MCF 10A (cell line): ENCODE measurements at regions not wholly inside any gene's neighbourhood (a gene's known extent, or its start where the extent isn't known, plus 50 kb on each side); places are given as distances from the start of the nearest gene placed in this dataset.

Experiments
- BruUV-seq: library from RNA; stranded (reverse); fragments of 400-500 nt; replicated peaks from 2 replicates; lab custom pipeline; 2021; lab: Mats Ljungman, UMichigan
- CTCF ChIA-PET: fragments of 300-600 bp; sonication (Branson Sonifier 250); formaldehyde crosslinking; extraction: SDS; loops from one replicate; lab custom pipeline; 2021; ENCODE audit warnings: antibody characterized with exemption, inconsistent platforms; lab: Yijun Ruan, JAX
- POLR2A ChIA-PET: fragments of 300-600, 350-650 bp; sonication (Branson Sonifier 250); formaldehyde crosslinking; extraction: SDS; loops from one replicate; lab custom pipeline; 2020; ENCODE audit warnings: antibody characterized with exemption, inconsistent platforms; lab: Yijun Ruan, JAX
- DNase-seq: peaks from one replicate; pipeline ENCODE4 v3.0.0-alpha.2; 2018; ENCODE audit not compliant: unreplicated experiment
- H3K27ac Mint-ChIP-seq: one replicate; pipeline ENCODE4 v1.8.0; 2022; ENCODE audit warnings: mild to moderate bottlenecking, low read depth, mixed read lengths; ENCODE audit not compliant: unreplicated experiment
- H3K27me3 Mint-ChIP-seq: one replicate; pipeline ENCODE4 v1.8.0; 2022; ENCODE audit warnings: mixed read lengths; ENCODE audit not compliant: insufficient read depth, unreplicated experiment
- H3K36me3 Mint-ChIP-seq: one replicate; pipeline ENCODE4 v1.8.0; 2022; ENCODE audit warnings: mild to moderate bottlenecking, moderate library complexity, mixed read lengths; ENCODE audit not compliant: insufficient read depth, unreplicated experiment
- H3K4me1 Mint-ChIP-seq: one replicate; pipeline ENCODE4 v1.8.0; 2022; ENCODE audit warnings: mixed read lengths; ENCODE audit not compliant: insufficient read depth, unreplicated experiment
- H3K4me3 Mint-ChIP-seq: one replicate; pipeline ENCODE4 v1.8.0; 2022; ENCODE audit warnings: mild to moderate bottlenecking, moderate library complexity, mixed read lengths; ENCODE audit not compliant: unreplicated experiment
- H3K9me3 Mint-ChIP-seq: one replicate; pipeline ENCODE4 v1.8.0; 2022; ENCODE audit warnings: mixed read lengths; ENCODE audit not compliant: unreplicated experiment
- intact Hi-C: fragments of 100-400 bp; cut with micrococcal nuclease; formaldehyde crosslinking; loops from 2 replicates; pipeline ENCODE4 v1.14.1; 2022
- TF ChIP-seq, protein P1 (sequence below): fragments of 200-600 bp; IDR thresholded peaks from one replicate; pipeline ENCODE4 v1.8.0; 2022; ENCODE audit warnings: antibody characterized with exemption, mild to moderate bottlenecking; ENCODE audit not compliant: unreplicated experiment

DNA sequence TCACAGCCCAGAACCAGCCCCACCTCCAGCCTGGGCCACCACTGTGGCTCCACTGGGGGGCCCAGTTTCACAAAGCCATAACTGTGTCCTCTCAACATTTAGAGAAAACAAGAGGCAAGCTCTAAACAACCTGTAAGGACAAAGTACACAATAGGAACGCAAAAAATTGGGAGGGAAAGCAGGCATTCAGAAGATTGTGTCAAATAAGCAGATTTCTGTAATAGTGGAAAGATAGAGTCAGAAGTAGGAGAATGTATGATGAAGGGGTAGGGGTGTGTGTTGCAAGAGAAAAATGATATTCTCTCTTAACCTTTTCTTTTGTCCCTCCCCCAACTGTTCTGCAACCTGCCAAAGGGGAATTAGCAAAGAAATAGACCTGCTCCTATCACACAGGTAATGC is 449.9 kb upstream of the NPVF start:
- ChIA-PET POLR2A (interaction anchor here (1.0 kb wide), 1 partner anchor 14 kb away, joined by 3 read pairs; no protein-coding TSS in a partner anchor), CTCF (no interaction called here)
- H3K36me3 Mint-ChIP-seq, result no peaks in the 10 kb centered on the region
- TF ChIP-seq, protein P1, sequence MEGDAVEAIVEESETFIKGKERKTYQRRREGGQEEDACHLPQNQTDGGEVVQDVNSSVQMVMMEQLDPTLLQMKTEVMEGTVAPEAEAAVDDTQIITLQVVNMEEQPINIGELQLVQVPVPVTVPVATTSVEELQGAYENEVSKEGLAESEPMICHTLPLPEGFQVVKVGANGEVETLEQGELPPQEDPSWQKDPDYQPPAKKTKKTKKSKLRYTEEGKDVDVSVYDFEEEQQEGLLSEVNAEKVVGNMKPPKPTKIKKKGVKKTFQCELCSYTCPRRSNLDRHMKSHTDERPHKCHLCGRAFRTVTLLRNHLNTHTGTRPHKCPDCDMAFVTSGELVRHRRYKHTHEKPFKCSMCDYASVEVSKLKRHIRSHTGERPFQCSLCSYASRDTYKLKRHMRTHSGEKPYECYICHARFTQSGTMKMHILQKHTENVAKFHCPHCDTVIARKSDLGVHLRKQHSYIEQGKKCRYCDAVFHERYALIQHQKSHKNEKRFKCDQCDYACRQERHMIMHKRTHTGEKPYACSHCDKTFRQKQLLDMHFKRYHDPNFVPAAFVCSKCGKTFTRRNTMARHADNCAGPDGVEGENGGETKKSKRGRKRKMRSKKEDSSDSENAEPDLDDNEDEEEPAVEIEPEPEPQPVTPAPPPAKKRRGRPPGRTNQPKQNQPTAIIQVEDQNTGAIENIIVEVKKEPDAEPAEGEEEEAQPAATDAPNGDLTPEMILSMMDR, result no peak
- no TSS peak for BruUV-seq
- DNase-seq, result no peak
- no peaks in the 10 kb centered on the region for H3K9me3 Mint-ChIP-seq
- H3K27me3 Mint-ChIP-seq, result peaks cover 86% of the 10 kb centered on the region
- H3K4me1 Mint-ChIP-seq, result no peaks in the 10 kb centered on the region
- intact Hi-C loops, result no loop called here
- H3K27ac Mint-ChIP-seq, result no peak overlapping the region
- no peak overlapping the region for H3K4me3 Mint-ChIP-seq

DNA sequence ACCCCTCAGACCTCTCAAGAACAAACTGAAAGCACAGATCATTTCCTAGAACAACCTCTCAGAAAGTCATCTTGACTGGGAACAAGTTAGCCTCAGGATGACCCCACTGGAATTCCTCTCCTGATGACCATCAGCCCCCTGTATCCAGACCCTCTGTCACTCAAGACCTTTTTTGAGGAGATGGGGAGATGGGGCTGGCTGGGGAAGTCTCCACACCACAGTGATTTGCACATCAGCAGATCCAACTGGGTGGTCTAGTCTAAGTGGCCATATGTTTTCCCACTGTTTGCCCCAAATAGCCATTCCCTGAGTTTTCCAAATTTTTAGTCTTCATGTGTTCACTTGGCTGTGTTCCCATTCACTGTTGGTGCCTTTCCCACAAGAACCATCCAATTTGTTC is 452.4 kb upstream of the NPVF start:
- TF ChIP-seq, protein P1, result no peak
- intact Hi-C loops, result no loop called here
- Mint-ChIP-seq H3K27ac (no peak overlapping the region), H3K4me1 (no peaks in the 10 kb centered on the region), H3K36me3 (no peaks in the 10 kb centered on the region), H3K9me3 (no peaks in the 10 kb centered on the region), H3K27me3 (peaks cover 86% of the 10 kb centered on the region), H3K4me3 (no peak overlapping the region)
- CTCF ChIA-PET, result no interaction called here
- no TSS peak for BruUV-seq
- POLR2A ChIA-PET, result no interaction called here
- no peak for DNase-seq

DNA sequence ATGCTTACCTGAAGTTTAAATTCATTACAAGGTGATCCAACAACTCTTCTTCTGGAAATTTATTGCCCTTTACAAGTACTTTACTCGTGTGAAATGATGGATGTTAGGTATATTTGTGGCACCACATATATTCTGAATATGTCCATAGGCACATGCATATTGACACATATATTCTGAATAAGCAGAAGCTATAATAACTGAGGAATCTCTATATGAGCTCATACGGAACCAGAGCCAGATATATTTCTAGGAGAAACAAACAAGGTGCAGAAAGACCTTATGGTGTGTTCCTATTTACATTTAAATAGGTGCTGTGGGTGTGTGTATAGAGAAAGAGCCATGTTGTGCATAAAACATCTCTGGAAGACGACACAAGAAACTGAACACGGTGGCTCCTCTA is 456.1 kb upstream of the NPVF start:
- Mint-ChIP-seq H3K9me3 (no peaks in the 10 kb centered on the region), H3K27ac (no peak overlapping the region), H3K27me3 (peaks cover 92% of the 10 kb centered on the region), H3K4me3 (no peak overlapping the region), H3K36me3 (no peaks in the 10 kb centered on the region), H3K4me1 (no peaks in the 10 kb centered on the region)
- BruUV-seq, result no TSS peak
- ChIA-PET CTCF (no interaction called here), POLR2A (no interaction called here)
- no peak for DNase-seq
- TF ChIP-seq, protein P1, result no peak
- intact Hi-C loops, result no loop called here

DNA sequence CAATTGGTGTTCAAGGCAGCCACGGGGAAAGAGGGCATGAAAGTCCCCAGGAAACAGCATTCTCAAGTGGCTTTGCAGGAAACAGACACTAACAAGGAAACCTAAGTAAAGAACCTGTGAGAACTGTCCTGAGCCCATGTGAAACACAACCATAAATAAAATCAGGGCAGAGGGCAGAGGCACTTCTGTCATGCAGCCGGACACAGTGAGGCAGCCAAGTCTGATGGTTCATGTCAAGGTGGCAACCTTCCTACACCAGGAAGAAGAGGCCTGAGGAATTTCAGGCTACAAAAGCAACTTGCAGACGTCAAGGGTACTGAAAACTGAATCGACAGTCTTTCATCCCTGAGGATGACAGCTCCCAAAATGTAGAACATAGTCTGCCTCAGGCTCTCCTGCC is 458.2 kb upstream of the NPVF start:
- ChIA-PET POLR2A (no interaction called here), CTCF (interaction anchor here (0.8 kb wide), 1 partner anchor 167 kb away, joined by 8 read pairs; no protein-coding TSS in a partner anchor)
- Mint-ChIP-seq H3K4me1 (no peaks in the 10 kb centered on the region), H3K4me3 (no peak overlapping the region), H3K27ac (no peak overlapping the region), H3K9me3 (no peaks in the 10 kb centered on the region), H3K36me3 (no peaks in the 10 kb centered on the region), H3K27me3 (peaks cover 80% of the 10 kb centered on the region)
- intact Hi-C loops, result no loop called here
- no TSS peak for BruUV-seq
- no peak for DNase-seq
- TF ChIP-seq, protein P1, result no peak
